ENCODE measurements at regions not wholly inside any gene's neighbourhood (a gene's known extent, or its start where the extent isn't known, plus 50 kb on each side); places are given as distances from the start of the nearest gene placed in this dataset.
A peak's percentile ranks its signal among the peaks of the same experiment; 100 is the strongest.

DNA sequence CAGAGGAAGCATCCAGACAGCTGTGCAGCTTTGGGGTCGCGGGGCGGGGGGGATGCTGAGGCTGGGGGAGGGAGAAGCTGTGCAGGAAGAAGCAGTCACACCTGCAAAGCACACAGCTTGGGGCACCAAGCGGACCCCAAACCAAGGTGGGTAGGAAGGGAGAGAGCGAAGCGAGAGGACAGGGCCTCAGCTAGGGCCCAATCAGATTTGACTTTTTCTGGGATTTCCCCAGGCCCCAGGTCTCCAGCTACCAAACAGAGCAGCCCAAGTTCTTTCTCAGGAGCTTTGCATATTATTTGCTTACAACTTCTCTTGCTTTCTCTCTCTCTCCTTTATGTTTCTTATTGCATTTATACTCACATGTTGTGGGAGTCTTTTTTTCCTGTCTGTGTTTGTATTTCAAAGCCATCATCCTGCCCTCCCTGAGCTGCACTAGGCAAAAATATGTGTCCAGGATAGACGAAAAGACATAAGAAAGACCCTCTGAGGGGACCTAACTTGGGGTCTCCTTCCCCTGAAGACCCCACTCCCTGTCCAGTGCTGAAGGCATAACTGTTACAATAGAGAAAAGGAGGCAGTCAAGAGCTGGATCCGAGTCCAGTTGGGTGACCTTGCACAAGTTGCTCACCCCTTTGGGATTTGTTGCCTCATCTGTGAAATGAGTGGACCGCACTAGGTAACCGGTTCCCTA, 50.6 kb upstream of the SMNDC1 start:
- Histone ChIP-seq H3K9me3 (ENCODE audit: control insufficient read depth in 1 of 2, insufficient read depth in 1 of 2, low read length in 2 of 2) (no peaks in the 10 kb centered on the region), H3K27me3 (ENCODE audit: control insufficient read depth in 1 of 2, insufficient read depth in 2 of 2, low read length in 2 of 2) (no peaks in the 10 kb centered on the region), H3K27ac (ENCODE audit: low read depth in 1 of 2, low read length in 2 of 2) (peak overlapping the region; percentile 52 to 69), H3K4me3 (ENCODE audit: low read length) (no peak overlapping the region), H3K36me3 (ENCODE audit: insufficient read depth, low read length) (no peaks in the 10 kb centered on the region), H3K4me1 (ENCODE audit: insufficient read depth, low read length) (peaks cover 62% of the 10 kb centered on the region)
- ChIA-PET CTCF (interaction anchor here (0.7 to 1.9 kb wide), 4 partner anchors 61 to 191 kb away, joined by 3 to 17 read pairs (median 5); partner anchors contain the start of gene DUSP5), POLR2A (interaction anchor here (1.3 to 2.6 kb wide), 7 partner anchors 19 to 148 kb away, joined by 3 to 15 read pairs (median 8); partner anchors contain the start of genes DUSP5 and SMNDC1)
- ATAC-seq (ENCODE audit: poor library complexity) = no peak
- H3K27me3 Mint-ChIP-seq = no peaks in the 10 kb centered on the region
- H3K4me1 Mint-ChIP-seq (ENCODE audit: low read depth) = peaks cover 53% of the 10 kb centered on the region
- peak in 3 of 14 experiments; percentile 19 to 57 (median 57) for DNase-seq
- H3K9me3 Mint-ChIP-seq = no peaks in the 10 kb centered on the region
- H3K27ac Mint-ChIP-seq = peak overlapping the region; percentile 96
- peak overlapping the region; percentile 16 for H3K4me3 Mint-ChIP-seq
- TF ChIP-seq, protein P1, sequence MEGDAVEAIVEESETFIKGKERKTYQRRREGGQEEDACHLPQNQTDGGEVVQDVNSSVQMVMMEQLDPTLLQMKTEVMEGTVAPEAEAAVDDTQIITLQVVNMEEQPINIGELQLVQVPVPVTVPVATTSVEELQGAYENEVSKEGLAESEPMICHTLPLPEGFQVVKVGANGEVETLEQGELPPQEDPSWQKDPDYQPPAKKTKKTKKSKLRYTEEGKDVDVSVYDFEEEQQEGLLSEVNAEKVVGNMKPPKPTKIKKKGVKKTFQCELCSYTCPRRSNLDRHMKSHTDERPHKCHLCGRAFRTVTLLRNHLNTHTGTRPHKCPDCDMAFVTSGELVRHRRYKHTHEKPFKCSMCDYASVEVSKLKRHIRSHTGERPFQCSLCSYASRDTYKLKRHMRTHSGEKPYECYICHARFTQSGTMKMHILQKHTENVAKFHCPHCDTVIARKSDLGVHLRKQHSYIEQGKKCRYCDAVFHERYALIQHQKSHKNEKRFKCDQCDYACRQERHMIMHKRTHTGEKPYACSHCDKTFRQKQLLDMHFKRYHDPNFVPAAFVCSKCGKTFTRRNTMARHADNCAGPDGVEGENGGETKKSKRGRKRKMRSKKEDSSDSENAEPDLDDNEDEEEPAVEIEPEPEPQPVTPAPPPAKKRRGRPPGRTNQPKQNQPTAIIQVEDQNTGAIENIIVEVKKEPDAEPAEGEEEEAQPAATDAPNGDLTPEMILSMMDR (IDR thresholded peaks at IDR 0.05) = no peak
- intact Hi-C loops (cut with DNase I, micrococcal nuclease) = loop anchor here in 1 of 2 experiments (2.0 kb wide), 1 partner anchor 192 kb away; no protein-coding TSS in a partner anchor
- H3K36me3 Mint-ChIP-seq (ENCODE audit: low read depth) = no peaks in the 10 kb centered on the region

DNA sequence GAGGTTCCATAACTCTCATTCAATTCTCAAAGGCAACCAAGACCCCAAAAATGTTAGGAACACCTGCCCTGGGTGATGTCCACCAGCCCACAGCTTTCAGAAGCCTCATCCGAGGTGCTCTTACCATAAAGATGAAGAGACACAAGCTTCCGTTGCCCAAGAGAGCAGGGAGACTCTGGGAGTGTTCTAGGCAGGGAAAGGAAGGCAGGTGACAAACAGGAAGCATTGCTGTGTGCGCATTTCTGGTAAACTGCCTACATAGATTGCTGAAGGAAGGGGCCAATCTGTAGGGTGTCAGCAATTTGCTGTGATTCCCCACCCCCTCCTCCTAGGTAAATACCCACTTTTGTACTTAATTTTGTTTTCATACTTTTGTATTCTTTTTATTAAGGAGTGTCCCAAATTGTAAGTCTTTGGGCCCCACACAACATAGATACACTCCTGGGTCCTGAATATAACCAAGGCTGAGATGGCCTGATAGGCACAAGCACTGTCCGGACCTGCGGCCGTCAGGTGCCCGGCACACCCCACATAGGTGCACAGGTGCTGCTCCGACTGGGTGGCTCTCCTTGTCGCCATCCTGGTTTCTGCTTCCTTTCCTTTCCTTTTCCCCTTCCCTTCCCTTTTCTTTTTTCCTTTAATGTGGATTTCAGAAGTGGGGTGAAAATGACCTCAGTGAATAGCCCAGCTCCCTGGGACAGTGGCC, 51.4 kb upstream of the SMNDC1 start:
- peaks cover 63% of the 10 kb centered on the region for H3K4me1 ChIP-seq (ENCODE audit: insufficient read depth, low read length)
- ATAC-seq (ENCODE audit: poor library complexity) = peak; percentile 58
- TF ChIP-seq, protein P1 (IDR thresholded peaks at IDR 0.05) = no peak

DNA sequence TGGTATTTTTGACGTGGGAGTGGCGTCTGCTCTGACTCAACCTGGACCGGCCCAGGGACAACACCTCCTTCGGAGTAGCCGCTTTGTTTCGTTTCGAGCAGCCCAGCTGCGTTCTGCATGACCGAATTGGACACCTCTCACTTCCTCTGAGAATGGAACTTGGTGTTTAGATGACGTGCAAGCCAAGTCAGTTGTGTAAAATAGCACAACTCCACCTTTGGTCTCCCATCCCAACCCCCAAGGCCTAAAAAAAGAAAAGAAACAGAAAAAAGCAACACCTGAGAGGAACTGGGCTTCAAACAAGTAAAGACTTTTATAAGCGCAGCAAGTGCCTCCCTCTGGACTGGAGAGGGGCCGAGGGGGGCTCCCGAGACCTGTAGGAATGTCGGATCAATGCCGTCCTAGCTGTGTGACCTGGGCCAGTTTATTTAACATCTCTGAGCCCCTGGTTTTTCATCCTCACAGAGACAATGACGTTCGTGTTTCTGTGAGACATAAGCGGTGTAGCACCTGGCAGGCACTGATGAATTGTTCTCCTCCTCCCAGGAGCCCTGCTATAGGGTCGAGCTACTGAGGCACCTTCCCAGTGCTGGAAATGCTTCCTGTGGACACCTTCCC, 52.0 kb upstream of the SMNDC1 start:
- ChIA-PET CTCF (interaction anchor here (1.3 kb wide), 1 partner anchor 10 kb away, joined by 3 read pairs; no protein-coding TSS in a partner anchor), POLR2A (interaction anchor here (0.7 to 2.6 kb wide), 9 partner anchors 14 to 190 kb away, joined by 3 to 15 read pairs (median 3); partner anchors contain the start of genes DUSP5 and SMNDC1)
- peak; percentile 57 for ATAC-seq (ENCODE audit: poor library complexity)
- H3K4me1 Mint-ChIP-seq (ENCODE audit: low read depth) = peaks cover 54% of the 10 kb centered on the region
- peak overlapping the region; percentile 52 to 69 for H3K27ac ChIP-seq (ENCODE audit: low read depth in 1 of 2, low read length in 2 of 2)
- H3K27ac Mint-ChIP-seq = peak overlapping the region; percentile 96
- peaks cover 68% of the 10 kb centered on the region for H3K4me1 ChIP-seq (ENCODE audit: insufficient read depth, low read length)
- H3K4me3 ChIP-seq (ENCODE audit: low read length) = peak overlapping the region; percentile 21
- H3K9me3 ChIP-seq (ENCODE audit: control insufficient read depth in 1 of 2, insufficient read depth in 1 of 2, low read length in 2 of 2) = no peaks in the 10 kb centered on the region
- peak overlapping the region; percentile 85 for H3K4me3 Mint-ChIP-seq
- no peaks in the 10 kb centered on the region for H3K27me3 ChIP-seq (ENCODE audit: control insufficient read depth in 1 of 2, insufficient read depth in 2 of 2, low read length in 2 of 2)
- no peaks in the 10 kb centered on the region for H3K27me3 Mint-ChIP-seq
- peak; percentile 27 to 93 (median 50) for DNase-seq
- H3K9me3 Mint-ChIP-seq = no peaks in the 10 kb centered on the region
- TF ChIP-seq, protein P1 (IDR thresholded peaks at IDR 0.05) = no peak
- intact Hi-C loops (cut with DNase I, micrococcal nuclease) = loop anchor here in 1 of 2 experiments (1.0 kb wide), 1 partner anchor 58 kb away; no protein-coding TSS in a partner anchor
- no peaks in the 10 kb centered on the region for H3K36me3 Mint-ChIP-seq (ENCODE audit: low read depth)
- no peaks in the 10 kb centered on the region for H3K36me3 ChIP-seq (ENCODE audit: insufficient read depth, low read length)

More for the DNA sequence above, 51.4 kb upstream of the SMNDC1 start:
- Histone ChIP-seq H3K27me3 (ENCODE audit: control insufficient read depth in 1 of 2, insufficient read depth in 2 of 2, low read length in 2 of 2) (no peaks in the 10 kb centered on the region), H3K4me3 (ENCODE audit: low read length) (peak overlapping the region; percentile 21), H3K27ac (ENCODE audit: low read depth in 1 of 2, low read length in 2 of 2) (peak overlapping the region; percentile 52 to 69), H3K36me3 (ENCODE audit: insufficient read depth, low read length) (no peaks in the 10 kb centered on the region), H3K9me3 (ENCODE audit: control insufficient read depth in 1 of 2, insufficient read depth in 1 of 2, low read length in 2 of 2) (no peaks in the 10 kb centered on the region)
- ChIA-PET CTCF (interaction anchor here (1.3 kb wide), 2 partner anchors 11 to 191 kb away, joined by 3 read pairs; no protein-coding TSS in a partner anchor), POLR2A (interaction anchor here (0.7 to 2.6 kb wide), 10 partner anchors 20 to 148 kb away, joined by 3 to 15 read pairs (median 4); partner anchors contain the start of genes DUSP5 and SMNDC1)
- Mint-ChIP-seq H3K9me3 (no peaks in the 10 kb centered on the region), H3K27me3 (no peaks in the 10 kb centered on the region), H3K27ac (peak overlapping the region; percentile 96), H3K36me3 (ENCODE audit: low read depth) (no peaks in the 10 kb centered on the region), H3K4me3 (peak overlapping the region; percentile 85), H3K4me1 (ENCODE audit: low read depth) (peaks cover 53% of the 10 kb centered on the region)
- DNase-seq = peak in 10 of 14 experiments; percentile 22 to 85 (median 40)
- intact Hi-C loops (cut with DNase I, micrococcal nuclease) = loop anchor here (1.0 to 2.0 kb wide), 2 partner anchors 58 to 191 kb away; no protein-coding TSS in a partner anchor
